Testis (tissue), 2 donors: ENCODE measurements at regions not wholly inside any gene's neighbourhood (a gene's known extent, or its start where the extent isn't known, plus 50 kb on each side); places are given as distances from the start of the nearest gene placed in this dataset.

Experiments
- DNase-seq: peaks from one replicate; pipeline ENCODE4 v3.0.0-alpha.2; 2019
- H3K27ac ChIP-seq, 2 donors: fragments of 200-600 bp; sonication (generic); one replicate each; pipeline ENCODE4 v1.5.1; 2019
- H3K27me3 ChIP-seq: fragments of 200-600 bp; sonication (generic); one replicate; pipeline ENCODE4 v1.5.1; 2019
- H3K36me3 ChIP-seq: fragments of 200-600 bp; sonication (generic); one replicate; pipeline ENCODE4 v1.5.1; 2017; ENCODE audit warnings: low read depth; ENCODE audit errors: missing control alignments
- H3K4me1 ChIP-seq: fragments of 200-600 bp; sonication (generic); one replicate; pipeline ENCODE4 v1.5.1; 2019
- H3K4me3 ChIP-seq, 2 donors: fragments of 200-600 bp; sonication (generic); one replicate each; pipeline ENCODE4 v1.5.1; 2017 to 2019
- H3K9me3 ChIP-seq: fragments of 200-600 bp; sonication (generic); one replicate; pipeline ENCODE4 v1.5.1; 2017
- CTCF ChIP-seq, 3 experiments: fragments of 450-650 bp in 2 of 3; fragments of 200-600 bp in 1 of 3; sonication (generic) in 1 of 3; IDR thresholded peaks; one replicate each; pipeline ENCODE4 v1.5.1; 2016 to 2019; ENCODE audit warnings: antibody characterized with exemption in 3 of 3, mild to moderate bottlenecking in 2 of 3, moderate library complexity in 1 of 3
- POLR2A ChIP-seq: fragments of 450-650 bp; IDR thresholded peaks from one replicate; pipeline ENCODE4 v1.6.1; 2017; ENCODE audit warnings: antibody characterized with exemption, mild to moderate bottlenecking, moderate library complexity
- WGBS, 2 donors: methylation state at CpG; one replicate each; pipeline ENCODE4 v1.1.5; 2018; 5-methylcytosine and 5-hydroxymethylcytosine counted together
- intact Hi-C: fragments of 100-400 bp; cut with DNase I; formaldehyde crosslinking; loops from one replicate; pipeline ENCODE4 v1.15.1; 2023; ENCODE audit warnings: low total_unique reads

DNA sequence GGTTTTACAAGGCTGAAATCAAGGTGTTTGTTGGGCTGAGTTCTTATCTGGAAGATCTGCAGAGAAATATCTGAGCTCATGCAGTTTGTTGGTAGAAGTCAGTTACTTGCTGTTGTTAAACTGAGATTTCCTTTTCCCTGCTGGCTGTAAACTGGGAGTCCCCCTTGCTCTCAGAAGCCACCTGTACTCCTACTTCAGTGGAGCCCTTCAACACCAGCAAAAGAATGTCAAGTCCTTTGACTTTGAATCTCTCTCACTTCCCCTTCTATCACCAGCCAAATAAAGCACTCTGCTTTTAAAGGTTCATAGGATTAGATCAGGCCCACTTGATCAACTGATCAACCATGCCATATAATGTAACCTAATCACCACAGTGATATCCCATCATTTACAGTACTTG, 252.2 kb upstream of the CDH7 start:
- no peaks in the 10 kb centered on the region for H3K9me3 ChIP-seq
- H3K36me3 ChIP-seq, result no peaks in the 10 kb centered on the region
- no peak for DNase-seq
- intact Hi-C loops, result no loop called here
- H3K4me3 ChIP-seq, result no peak overlapping the region
- no peak overlapping the region for H3K27ac ChIP-seq
- TF ChIP-seq CTCF (IDR thresholded peaks at IDR 0.05) (no peak), POLR2A (no peak)
- no peaks in the 10 kb centered on the region for H3K4me1 ChIP-seq
- H3K27me3 ChIP-seq, result no peaks in the 10 kb centered on the region

GRCh38 chr18:65487569-65487968, 263.2 kb upstream of the CDH7 start:
- Histone ChIP-seq H3K27ac (no peak overlapping the region), H3K27me3 (no peaks in the 10 kb centered on the region), H3K9me3 (no peaks in the 10 kb centered on the region), H3K4me3 (no peak overlapping the region), H3K36me3 (no peaks in the 10 kb centered on the region), H3K4me1 (no peaks in the 10 kb centered on the region)
- 73 to 76% methylated on average over 2 of the region's 2 CpGs for WGBS, 2 donors
- no peak for DNase-seq
- TF ChIP-seq POLR2A, result no peak
- TF ChIP-seq CTCF (IDR thresholded peaks at IDR 0.05), result no peak
- intact Hi-C loops, result no loop called here

DNA sequence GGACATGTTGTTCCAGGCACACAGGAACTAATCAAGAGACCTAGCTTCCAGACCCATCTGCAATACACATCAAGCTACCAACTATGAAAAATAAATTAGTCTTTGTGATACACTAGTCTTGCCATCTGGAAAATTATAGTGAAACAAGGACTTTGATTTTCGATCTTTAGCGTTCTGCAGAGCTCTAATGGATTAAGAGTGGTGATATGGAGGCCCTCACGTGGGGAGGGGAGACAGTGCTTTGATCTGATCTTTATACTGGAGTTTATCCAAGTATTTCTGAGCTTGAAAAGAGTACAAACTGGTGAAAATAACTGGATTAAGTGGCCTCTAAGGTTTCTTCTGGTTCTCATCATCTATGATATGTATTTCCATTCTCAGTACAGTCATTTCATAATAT, 273.4 kb upstream of the CDH7 start:
- no peaks in the 10 kb centered on the region for H3K27me3 ChIP-seq
- TF ChIP-seq CTCF (IDR thresholded peaks at IDR 0.05) (no peak), POLR2A (no peak)
- H3K36me3 ChIP-seq, result no peaks in the 10 kb centered on the region
- H3K9me3 ChIP-seq, result no peaks in the 10 kb centered on the region
- H3K4me1 ChIP-seq, result no peaks in the 10 kb centered on the region
- intact Hi-C loops, result no loop called here
- no peak overlapping the region for H3K4me3 ChIP-seq
- 62 to 66% methylated on average over 3 of the region's 3 CpGs for WGBS, 2 donors
- DNase-seq, result no peak
- H3K27ac ChIP-seq, result no peak overlapping the region

DNA sequence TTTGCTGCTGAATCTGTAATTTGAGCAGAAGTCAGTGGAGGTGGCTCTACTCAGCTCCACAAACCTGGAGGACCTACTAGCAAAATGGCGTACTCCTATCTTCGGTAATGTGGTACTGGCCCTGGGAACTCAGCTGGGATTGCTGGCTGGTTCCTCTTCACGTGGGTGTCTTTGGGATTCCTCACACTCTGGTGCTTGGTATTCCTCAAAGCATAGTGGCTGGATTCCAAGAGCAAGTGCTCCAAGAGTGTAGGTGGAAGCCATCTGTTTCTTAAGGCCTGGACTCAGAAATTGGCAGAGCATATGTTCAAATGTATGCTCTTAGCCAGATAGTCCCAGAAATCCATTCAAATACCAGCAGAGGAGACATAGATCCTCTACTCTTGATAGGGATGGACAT, 281.9 kb upstream of the CDH7 start:
- intact Hi-C loops, result no loop called here
- Histone ChIP-seq H3K4me1 (no peaks in the 10 kb centered on the region), H3K9me3 (no peaks in the 10 kb centered on the region), H3K27me3 (no peaks in the 10 kb centered on the region), H3K36me3 (no peaks in the 10 kb centered on the region), H3K27ac (no peak overlapping the region), H3K4me3 (no peak overlapping the region)
- no peak for DNase-seq
- TF ChIP-seq POLR2A (no peak), CTCF (IDR thresholded peaks at IDR 0.05) (no peak)
- 72 to 82% methylated on average over 3 of the region's 3 CpGs for WGBS, 2 donors

DNA sequence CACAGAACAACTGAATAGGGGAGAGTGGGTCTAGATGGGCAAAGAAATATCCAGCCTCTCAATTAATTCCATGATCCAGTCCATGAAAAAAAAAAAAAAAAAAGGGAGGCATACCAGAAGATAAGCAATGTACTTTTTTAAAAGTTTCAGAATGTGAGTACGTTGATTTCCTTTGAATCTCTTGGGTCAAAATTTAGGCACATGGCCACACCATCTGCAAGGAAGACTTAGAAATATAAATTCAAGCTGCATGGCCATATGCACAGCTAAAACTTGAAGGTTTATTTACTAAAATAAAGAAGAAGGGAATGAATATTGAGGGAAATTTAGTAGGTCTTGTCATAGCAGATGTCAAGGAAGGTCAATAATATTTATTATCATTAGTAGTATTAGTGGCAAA, 286.5 kb upstream of the CDH7 start:
- no peaks in the 10 kb centered on the region for H3K27me3 ChIP-seq
- H3K4me3 ChIP-seq, result no peak overlapping the region
- no peaks in the 10 kb centered on the region for H3K9me3 ChIP-seq
- DNase-seq, result no peak
- H3K36me3 ChIP-seq, result no peaks in the 10 kb centered on the region
- H3K4me1 ChIP-seq, result no peaks in the 10 kb centered on the region
- H3K27ac ChIP-seq, result no peak overlapping the region
- WGBS, 2 donors, result 42 to 48% methylated on average over 1 of the region's 1 CpG
- intact Hi-C loops, result no loop called here
- TF ChIP-seq POLR2A, result no peak
- TF ChIP-seq CTCF (IDR thresholded peaks at IDR 0.05), result no peak
